ENCODE measurements at regions not wholly inside any gene's neighbourhood (a gene's known extent, or its start where the extent isn't known, plus 50 kb on each side); places are given as distances from the start of the nearest gene placed in this dataset.

DNA sequence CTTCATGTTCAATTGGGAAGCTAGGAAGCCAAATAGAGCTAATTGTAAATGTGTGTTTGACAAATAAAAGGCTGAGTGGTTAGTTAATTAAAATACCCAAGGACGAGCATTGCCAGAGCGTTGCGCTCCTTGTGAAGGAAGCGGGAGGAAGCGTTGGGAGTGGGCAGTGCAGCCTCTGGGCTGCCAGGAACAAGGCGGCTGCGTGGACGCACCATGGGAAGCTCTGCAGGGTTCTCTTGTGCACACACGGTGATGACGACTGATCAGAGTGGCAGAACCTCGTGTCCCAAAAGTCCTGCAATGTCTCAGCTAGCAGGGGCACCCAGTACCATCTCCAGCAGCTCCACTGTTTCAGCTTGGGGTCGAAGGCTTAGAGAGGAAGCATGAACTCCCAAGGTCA, 546.6 kb upstream of the TMEM132C start:
- H3K4me3 ChIP-seq (replicated peaks in 1 of 2; ENCODE audit: low read depth in 2 of 2, low read length in 2 of 2) = no peak overlapping the region
- TF ChIP-seq CTCF (IDR thresholded peaks at IDR 0.05; ENCODE audit: low read depth, low read length) = no peak
- no peak for DNase-seq (ENCODE audit: low read depth in 2 of 2)

DNA sequence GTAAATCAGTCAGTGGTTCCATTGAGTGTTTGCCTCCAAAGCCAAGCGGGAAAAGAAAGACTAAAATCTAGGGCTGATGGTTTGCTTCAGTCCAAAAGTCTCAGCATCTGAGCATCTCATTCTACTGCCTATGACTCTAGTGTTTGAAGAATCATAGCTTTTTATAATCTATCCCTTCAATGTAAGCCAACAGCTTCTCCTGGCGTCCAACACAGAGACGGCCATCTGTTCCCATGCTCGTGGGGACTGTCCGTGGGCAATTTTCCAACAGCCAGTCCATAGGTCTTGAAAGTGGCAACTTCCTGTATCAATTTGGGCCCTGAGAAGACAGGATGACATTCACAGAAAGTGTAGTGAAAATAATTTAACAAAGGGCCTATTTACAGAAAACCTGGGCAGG, 544.4 kb upstream of the TMEM132C start:
- TF ChIP-seq CTCF (IDR thresholded peaks at IDR 0.05; ENCODE audit: low read depth, low read length) = no peak
- no peak for DNase-seq (ENCODE audit: low read depth in 2 of 2)
- no peak overlapping the region for H3K4me3 ChIP-seq (replicated peaks in 1 of 2; ENCODE audit: low read depth in 2 of 2, low read length in 2 of 2)

DNA sequence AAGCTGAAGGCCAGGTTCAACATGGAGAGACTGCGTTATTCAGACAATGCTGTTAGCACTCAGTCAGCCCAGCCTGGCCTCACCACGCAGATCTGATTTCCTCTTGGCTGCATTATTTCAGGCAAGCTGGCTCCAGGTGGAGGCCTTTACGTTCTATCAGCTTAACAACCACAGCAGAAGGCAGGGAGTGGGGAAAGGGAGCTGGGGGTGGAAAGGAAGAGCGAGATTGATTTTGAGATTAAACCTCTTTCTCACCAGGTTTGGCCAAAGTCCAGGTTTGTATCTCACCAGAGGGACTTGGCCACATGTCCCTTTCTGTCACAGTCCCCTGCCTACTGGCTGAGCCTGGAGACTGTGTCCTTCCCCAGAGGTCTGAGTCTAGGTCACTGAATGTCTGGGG, 543.7 kb upstream of the TMEM132C start:
- no peak for TF ChIP-seq CTCF (IDR thresholded peaks at IDR 0.05; ENCODE audit: low read depth, low read length)
- no peak for DNase-seq (ENCODE audit: low read depth in 2 of 2)
- H3K4me3 ChIP-seq (replicated peaks in 1 of 2; ENCODE audit: low read depth in 2 of 2, low read length in 2 of 2) = no peak overlapping the region

- H3K4me3 ChIP-seq (replicated peaks in 1 of 2; ENCODE audit: low read depth in 2 of 2, low read length in 2 of 2) = no peak overlapping the region
- no peak for TF ChIP-seq CTCF (IDR thresholded peaks at IDR 0.05; ENCODE audit: low read depth, low read length)
- DNase-seq (ENCODE audit: low read depth in 2 of 2) = no peak
These were observed 540.2 kb upstream of the TMEM132C start for GRCh38 chr12:127726671-127727315.

- DNase-seq (ENCODE audit: low read depth in 2 of 2) = no peak
- no peak for TF ChIP-seq CTCF (IDR thresholded peaks at IDR 0.05; ENCODE audit: low read depth, low read length)
- H3K4me3 ChIP-seq (replicated peaks in 1 of 2; ENCODE audit: low read depth in 2 of 2, low read length in 2 of 2) = no peak overlapping the region
These were observed 538.7 kb upstream of the TMEM132C start for GRCh38 chr12:127728285-127728684.

GRCh38 chr12:127728729-127729128, 538.2 kb upstream of the TMEM132C start:
- no peak for DNase-seq (ENCODE audit: low read depth in 2 of 2)
- no peak overlapping the region for H3K4me3 ChIP-seq (replicated peaks in 1 of 2; ENCODE audit: low read depth in 2 of 2, low read length in 2 of 2)
- TF ChIP-seq CTCF (IDR thresholded peaks at IDR 0.05; ENCODE audit: low read depth, low read length) = no peak

GRCh38 chr12:127729381-127729780, 537.6 kb upstream of the TMEM132C start:
- DNase-seq (ENCODE audit: low read depth in 2 of 2) = no peak
- TF ChIP-seq CTCF (IDR thresholded peaks at IDR 0.05; ENCODE audit: low read depth, low read length) = no peak
- H3K4me3 ChIP-seq (replicated peaks in 1 of 2; ENCODE audit: low read depth in 2 of 2, low read length in 2 of 2) = no peak overlapping the region

All from cardiac fibroblast (primary cell).